ENCODE measurements at regions not wholly inside any gene's neighbourhood (a gene's known extent, or its start where the extent isn't known, plus 50 kb on each side); places are given as distances from the start of the nearest gene placed in this dataset.
"Not testable (repeated sequence)": the region's sequence is repeated elsewhere in the genome, so short reads cannot be mapped to it uniquely, and the experiment has no call there.

- FAIRE-seq (no peak), DNase-seq (ENCODE audit: insufficient read length, low spot score) (no peak)
Measured at GRCh38 chr6:155895641-155896040, 440.0 kb upstream of the NOX3 start.

- FAIRE-seq (no peak), DNase-seq (ENCODE audit: insufficient read length, low spot score) (no peak)
Measured at GRCh38 chr6:155894758-155895157, 439.1 kb upstream of the NOX3 start.

GRCh38 chr6:155894262-155894661 is 438.6 kb upstream of the NOX3 start:
- peak; percentile 47 for FAIRE-seq

GRCh38 chr6:155890409-155890808 is 434.8 kb upstream of the NOX3 start:
- FAIRE-seq = no peak
- DNase-seq (ENCODE audit: insufficient read length, low spot score) = no peak

More at GRCh38 chr6:155894262-155894661, 438.6 kb upstream of the NOX3 start:
- no peak for DNase-seq (ENCODE audit: insufficient read length, low spot score)

- FAIRE-seq (peak; percentile 67), DNase-seq (ENCODE audit: insufficient read length, low spot score) (no peak)
Measured at GRCh38 chr6:155889410-155889809, 433.8 kb upstream of the NOX3 start.

- DNase-seq (ENCODE audit: insufficient read length, low spot score) (no peak), FAIRE-seq (no peak)
Measured at GRCh38 chr6:155887421-155887820, 431.8 kb upstream of the NOX3 start.

DNA sequence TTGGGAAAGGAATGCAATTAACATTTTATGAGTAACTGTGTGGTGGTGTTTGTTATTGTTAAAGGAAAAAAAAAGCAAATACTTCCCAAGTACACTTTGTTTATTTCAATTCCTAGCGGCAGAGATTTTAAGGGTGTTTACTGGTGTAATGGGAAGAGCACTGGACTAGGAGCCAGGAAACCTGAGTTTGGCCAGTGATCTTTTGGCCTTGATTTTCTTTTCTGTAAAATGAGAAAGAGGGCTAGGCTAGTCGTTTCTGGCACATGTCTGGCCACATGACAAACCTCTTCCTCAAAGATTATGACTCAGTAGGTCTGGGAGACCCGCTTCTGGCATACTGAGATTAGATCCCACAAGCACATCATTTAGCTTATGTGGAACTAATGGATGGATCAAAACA is 428.1 kb upstream of the NOX3 start:
- DNase-seq (ENCODE audit: insufficient read length, low spot score) (no peak), FAIRE-seq (peak; percentile 8)

- no peak for DNase-seq (ENCODE audit: insufficient read length, low spot score)
- no peak for FAIRE-seq
Measured at GRCh38 chr6:155883334-155883731, 427.7 kb upstream of the NOX3 start.

- DNase-seq (ENCODE audit: insufficient read length, low spot score) = peak; percentile 20
- peak; percentile 92 for FAIRE-seq
Measured at GRCh38 chr6:155882527-155883333, 427.1 kb upstream of the NOX3 start.

DNA sequence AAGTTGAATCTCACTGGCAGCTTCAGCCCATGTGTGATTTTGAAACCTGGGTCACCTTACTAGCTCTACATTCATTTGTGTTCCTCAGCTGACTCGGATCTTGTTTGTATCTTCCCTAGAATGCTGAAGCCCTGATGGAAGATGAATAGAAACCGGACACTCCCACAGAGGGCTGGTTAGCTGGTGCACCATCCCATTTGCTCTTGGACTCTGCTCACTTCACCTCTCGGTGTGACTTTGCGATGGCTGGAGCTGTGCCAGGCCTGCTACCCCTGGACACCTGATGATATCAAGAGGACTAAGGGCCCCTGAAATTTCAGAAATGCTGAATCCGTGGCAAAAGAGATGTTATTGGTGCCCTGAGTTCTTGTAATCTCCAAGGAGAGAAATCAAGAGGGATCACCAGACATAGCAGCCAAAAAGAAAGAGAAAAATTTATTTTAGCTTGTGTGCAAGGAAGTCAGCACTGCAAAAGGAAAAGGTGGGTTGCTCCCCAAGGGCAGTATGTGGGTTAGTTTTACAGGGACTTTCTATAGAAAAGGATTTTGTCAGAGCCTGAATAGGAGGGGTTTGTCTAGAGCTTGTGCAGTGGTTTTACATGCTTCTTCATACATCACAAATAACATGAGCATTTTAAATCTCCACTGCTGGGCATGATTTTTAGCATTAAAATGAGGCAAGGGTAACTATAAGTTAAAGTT is 426.3 kb upstream of the NOX3 start:
- FAIRE-seq (no peak), DNase-seq (ENCODE audit: insufficient read length, low spot score) (no peak)

- DNase-seq (ENCODE audit: insufficient read length, low spot score) = no peak
- FAIRE-seq = no peak
Measured at GRCh38 chr6:155880900-155881299, 425.3 kb upstream of the NOX3 start.

DNA sequence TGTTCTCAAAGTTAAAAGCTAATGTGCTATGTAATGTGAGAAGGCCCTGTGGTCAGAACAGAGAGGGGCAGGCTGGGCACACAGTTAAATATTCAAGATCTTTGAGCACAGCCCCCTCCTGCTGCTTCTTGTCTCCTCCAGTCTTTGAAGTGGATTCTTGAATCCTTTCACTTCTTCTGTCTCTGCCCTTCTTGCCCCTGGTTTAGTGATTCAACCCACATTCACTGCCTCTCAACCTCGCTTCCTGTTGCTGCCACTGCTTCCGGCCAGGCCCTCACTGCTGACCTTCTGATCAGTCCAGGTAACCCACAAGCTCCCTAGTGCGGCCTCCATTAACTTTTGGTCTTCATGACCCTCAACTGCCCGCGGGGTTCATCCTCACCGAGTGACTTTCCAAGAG is 417.3 kb upstream of the NOX3 start:
- DNase-seq (ENCODE audit: insufficient read length, low spot score) (no peak), FAIRE-seq (no peak)

DNA sequence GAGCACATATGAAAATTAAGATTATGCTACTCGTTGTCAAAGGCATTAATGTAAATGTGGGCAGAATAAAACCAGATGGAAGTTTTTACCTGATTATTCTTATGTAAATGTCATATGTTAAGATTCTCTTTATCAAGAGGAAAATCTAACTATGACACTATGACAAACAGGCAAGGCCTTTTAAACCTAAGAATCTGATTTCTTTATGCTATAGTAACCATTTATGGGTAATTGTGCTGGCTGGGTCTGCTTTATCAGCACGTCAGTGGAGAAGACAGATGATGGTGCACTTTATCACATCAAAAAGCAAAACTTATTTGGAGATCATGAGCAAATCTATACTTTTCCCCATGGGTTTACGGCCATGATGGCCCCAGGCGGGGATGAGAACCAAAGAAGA is 412.0 kb upstream of the NOX3 start:
- FAIRE-seq (no peak), DNase-seq (ENCODE audit: insufficient read length, low spot score) (no peak)

DNA sequence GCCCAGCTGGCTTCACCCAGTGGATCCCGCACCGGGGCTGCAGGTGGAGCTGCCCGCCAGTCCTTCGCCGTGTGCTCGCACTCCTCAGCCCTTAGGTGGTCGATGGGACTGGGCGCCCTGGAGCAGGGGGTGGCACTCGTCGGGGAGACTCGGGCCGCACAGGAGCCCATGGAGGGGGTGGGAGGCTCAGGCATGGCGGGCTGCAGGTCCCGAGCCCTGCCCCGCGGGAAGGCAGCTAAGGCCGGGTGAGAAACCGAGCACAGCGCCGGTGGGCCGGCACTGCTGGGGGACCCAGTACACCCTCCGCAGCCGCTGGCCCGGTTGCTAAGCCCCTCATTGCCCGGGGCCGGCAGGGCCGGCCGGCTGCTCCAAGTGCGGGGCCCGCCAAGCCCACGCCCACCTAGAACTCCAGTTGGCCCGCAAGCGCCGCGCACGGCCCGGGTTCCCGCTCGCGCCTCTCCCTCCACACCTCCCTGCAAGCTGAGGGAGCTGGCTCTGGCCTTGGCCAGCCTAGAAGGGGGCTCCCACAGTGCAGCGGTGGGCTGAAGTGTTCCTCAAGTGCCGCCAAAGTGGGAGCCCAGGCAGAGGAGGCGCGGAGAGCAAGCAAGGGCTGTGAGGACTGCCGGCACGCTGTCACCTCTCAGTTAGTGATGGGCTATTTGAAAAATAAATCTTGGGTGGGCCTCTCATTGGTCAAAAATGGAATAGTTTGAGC is 411.2 kb upstream of the NOX3 start:
- not testable (repeated sequence) for DNase-seq (ENCODE audit: insufficient read length, low spot score); FAIRE-seq

- no peak for FAIRE-seq
- DNase-seq (ENCODE audit: insufficient read length, low spot score) = no peak
Measured at GRCh38 chr6:155861821-155862220, 406.2 kb upstream of the NOX3 start.

- DNase-seq (ENCODE audit: insufficient read length, low spot score); FAIRE-seq: not testable (repeated sequence)
Measured at GRCh38 chr6:155858906-155859305, 403.3 kb upstream of the NOX3 start.

DNA sequence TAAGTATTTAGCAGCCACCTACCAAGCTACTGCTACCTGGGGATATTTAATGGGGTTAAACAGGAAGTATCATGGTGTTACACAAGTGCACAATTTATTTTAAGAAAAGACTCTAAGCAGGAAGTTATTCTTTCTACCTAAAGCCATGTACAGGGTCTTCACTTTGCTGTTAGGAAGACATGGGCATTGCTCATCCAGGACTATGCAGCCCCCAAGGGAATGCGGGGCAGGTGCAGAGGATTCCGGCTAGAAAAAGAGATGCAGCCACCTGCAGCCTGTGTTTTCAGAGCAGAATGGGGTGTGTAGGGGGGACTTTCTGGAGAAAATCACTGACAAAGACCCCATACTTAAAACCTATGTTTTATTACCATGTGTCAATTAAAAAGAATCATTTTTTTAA is 399.1 kb upstream of the NOX3 start:
- no peak for DNase-seq (ENCODE audit: insufficient read length, low spot score)

GRCh38 chr6:155853011-155853410 is 397.4 kb upstream of the NOX3 start:
- FAIRE-seq (no peak), DNase-seq (ENCODE audit: insufficient read length, low spot score) (no peak)

More for the DNA sequence above, 399.1 kb upstream of the NOX3 start:
- FAIRE-seq = no peak

GRCh38 chr6:155850408-155850841 is 394.8 kb upstream of the NOX3 start:
- DNase-seq (ENCODE audit: insufficient read length, low spot score) (no peak), FAIRE-seq (no peak)

DNA sequence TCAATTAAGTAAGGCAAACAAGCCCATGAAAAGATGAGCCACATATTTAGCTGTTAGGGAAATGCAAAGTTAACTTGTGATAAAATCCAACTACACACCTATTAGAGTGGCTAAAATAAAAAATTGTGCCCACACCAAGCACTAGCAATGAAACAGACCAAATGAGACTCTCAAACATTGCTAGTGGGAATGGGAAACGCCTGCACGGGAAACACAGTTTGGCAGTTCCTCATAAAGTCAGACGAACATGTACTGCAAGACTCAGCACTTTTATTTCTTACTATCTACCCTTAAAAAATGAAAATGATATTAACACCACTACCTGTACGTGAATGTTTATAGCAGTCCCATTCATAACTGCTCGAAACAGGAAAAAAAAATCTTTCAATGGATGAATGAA is 392.1 kb upstream of the NOX3 start:
- DNase-seq (ENCODE audit: insufficient read length, low spot score) = no peak
- FAIRE-seq = no peak

DNA sequence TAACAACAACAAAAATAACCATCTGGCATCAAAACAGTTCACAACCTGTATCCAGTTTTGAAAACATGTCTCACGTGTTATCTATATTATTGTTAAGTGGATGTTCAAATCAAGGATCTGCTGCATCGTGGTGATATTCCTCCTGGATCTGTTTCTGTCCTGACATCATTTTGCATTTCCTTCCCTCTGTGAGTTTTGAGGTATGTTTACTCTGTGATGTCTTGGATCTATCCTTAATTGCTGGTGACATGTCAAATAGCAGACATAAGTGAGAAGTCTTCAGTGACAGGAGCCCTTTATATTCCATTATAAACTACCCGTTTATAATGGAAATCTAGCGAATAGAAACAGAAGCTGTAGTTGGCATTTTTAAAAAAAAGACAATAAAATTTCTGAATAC is 381.8 kb upstream of the NOX3 start:
- FAIRE-seq (no peak), DNase-seq (ENCODE audit: insufficient read length, low spot score) (no peak)

Data from GM19239 (cell line).